ENCODE measurements at regions not wholly inside any gene's neighbourhood (a gene's known extent, or its start where the extent isn't known, plus 50 kb on each side); places are given as distances from the start of the nearest gene placed in this dataset.
A peak's percentile ranks its signal among the peaks of the same experiment; 100 is the strongest.

DNA sequence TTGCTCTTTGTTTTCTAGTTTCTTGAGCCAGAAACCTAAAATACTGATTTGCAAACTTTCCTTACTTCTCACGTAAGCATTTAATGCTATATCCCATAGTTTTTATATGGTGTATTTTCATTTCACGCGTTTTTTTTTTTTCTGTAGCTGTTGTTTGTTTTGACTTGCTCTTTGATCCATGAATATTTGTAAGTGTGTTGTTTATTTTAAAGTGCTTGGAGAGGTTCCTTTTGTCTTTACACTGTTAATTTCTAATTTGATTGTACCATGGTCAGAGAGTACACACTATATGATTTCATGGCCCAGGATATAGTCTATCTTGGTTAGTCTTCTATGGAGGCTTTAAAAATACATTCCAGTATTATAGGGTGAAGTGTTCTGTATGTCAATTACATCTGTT, 84.8 kb upstream of the RNF217 start:
- POLR2A ChIA-PET: no interaction called here
- H3K4me3 Mint-ChIP-seq: no peak overlapping the region
- no peak overlapping the region for H3K27ac Mint-ChIP-seq
- ATAC-seq (no peak), DNase-seq (no peak)
- no peaks in the 10 kb centered on the region for H3K9me3 Mint-ChIP-seq
- peaks cover 0 to 19% (median 9%) of the 10 kb centered on the region in 5 donors for H3K27me3 Mint-ChIP-seq
- H3K36me3 Mint-ChIP-seq: no peaks in the 10 kb centered on the region
- peaks cover 3 to 7% (median 5%) of the 10 kb centered on the region in 4 donors for H3K4me1 Mint-ChIP-seq

- no peaks in the 10 kb centered on the region for H3K36me3 Mint-ChIP-seq
- peaks cover 6 to 8% (median 7%) of the 10 kb centered on the region in 4 donors for H3K4me1 Mint-ChIP-seq
- H3K4me3 Mint-ChIP-seq: no peak overlapping the region
- peaks cover 0 to 21% (median 9%) of the 10 kb centered on the region in 5 donors for H3K27me3 Mint-ChIP-seq
- no peaks in the 10 kb centered on the region for H3K9me3 Mint-ChIP-seq
- H3K27ac Mint-ChIP-seq: no peak overlapping the region
- POLR2A ChIA-PET: no interaction called here
- DNase-seq: no peak
- no peak for ATAC-seq
These were observed 82.9 kb upstream of the RNF217 start for GRCh38 chr6:124879110-124879991.

DNA sequence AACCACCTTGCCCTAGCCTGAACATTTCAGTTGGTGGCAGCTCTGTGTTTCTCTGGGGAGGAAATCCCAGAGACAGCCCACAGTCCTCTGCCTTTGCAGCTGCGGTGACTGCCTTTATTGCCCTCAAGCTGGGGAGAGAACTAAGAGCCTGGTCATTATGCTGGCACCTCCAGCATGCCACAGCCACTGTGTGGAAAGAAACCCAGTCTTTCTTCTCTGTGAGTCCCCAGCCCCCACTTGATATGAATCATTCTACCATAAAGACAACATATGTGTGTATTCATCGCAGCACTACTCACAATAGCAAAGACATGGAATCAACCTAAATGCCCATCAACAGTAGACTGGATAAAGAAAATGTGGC, 82.3 kb upstream of the RNF217 start:
- ATAC-seq (no peak), DNase-seq (no peak)
- peaks cover 0 to 21% (median 9%) of the 10 kb centered on the region in 5 donors for H3K27me3 Mint-ChIP-seq
- no peak overlapping the region for H3K4me3 Mint-ChIP-seq
- H3K36me3 Mint-ChIP-seq: no peaks in the 10 kb centered on the region
- POLR2A ChIA-PET: no interaction called here
- H3K27ac Mint-ChIP-seq: no peak overlapping the region
- H3K9me3 Mint-ChIP-seq: no peaks in the 10 kb centered on the region
- peaks cover 6 to 8% (median 7%) of the 10 kb centered on the region in 4 donors for H3K4me1 Mint-ChIP-seq

GRCh38 chr6:124881898-124882578, 80.2 kb upstream of the RNF217 start:
- Mint-ChIP-seq H3K27ac (peak overlapping the region in 1 of 10 donors; percentile 79), H3K9me3 (no peaks in the 10 kb centered on the region), H3K27me3 (peaks cover 0 to 21% (median 6%) of the 10 kb centered on the region in 5 donors), H3K36me3 (no peaks in the 10 kb centered on the region), H3K4me3 (no peak overlapping the region), H3K4me1 (peaks cover 6 to 8% (median 7%) of the 10 kb centered on the region in 4 donors)
- POLR2A ChIA-PET: no interaction called here
- DNase-seq (no peak), ATAC-seq (no peak)

DNA sequence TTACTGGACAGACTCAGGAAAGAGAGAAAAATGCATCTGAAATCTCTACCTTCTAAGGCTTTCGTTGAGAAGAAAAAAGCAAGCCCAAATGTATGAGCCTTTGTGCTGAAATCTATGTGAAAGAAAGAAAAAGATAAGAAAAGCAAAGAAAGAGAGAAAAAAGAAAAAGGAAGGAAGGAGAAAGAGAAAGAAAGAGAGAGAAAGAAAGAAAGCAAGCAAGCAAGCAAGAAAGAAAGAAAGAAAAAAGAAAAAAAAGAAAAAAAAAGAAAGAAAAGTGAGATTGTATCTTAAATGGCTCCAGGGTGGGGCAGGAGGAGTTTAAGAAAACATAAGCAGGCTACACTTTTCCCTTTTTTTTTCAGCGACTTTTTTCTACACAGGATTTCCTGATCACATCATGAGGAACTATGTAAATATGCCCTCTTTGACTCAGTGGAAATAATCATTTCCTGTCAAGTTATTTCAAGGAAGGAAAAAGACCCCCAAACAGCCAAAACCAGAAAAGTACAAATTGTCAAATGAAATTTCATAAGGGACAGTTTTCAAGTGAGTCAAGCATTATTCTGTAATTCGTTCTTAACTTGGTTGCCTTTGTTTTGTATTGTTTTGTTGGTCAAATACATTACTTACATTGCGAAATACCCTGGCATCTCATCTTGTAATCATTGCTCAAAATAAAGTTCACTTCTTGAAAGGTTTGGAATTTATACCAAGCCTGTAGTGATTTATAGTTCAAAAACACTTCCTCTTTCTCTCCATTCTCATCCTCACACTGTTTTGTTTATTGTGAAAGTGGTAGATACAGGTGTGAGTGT, 79.5 kb upstream of the RNF217 start:
- H3K27ac Mint-ChIP-seq: peak overlapping the region in 1 of 10 donors; percentile 79
- ATAC-seq: no peak
- peaks cover 6 to 8% (median 7%) of the 10 kb centered on the region in 4 donors for H3K4me1 Mint-ChIP-seq
- DNase-seq: no peak
- H3K9me3 Mint-ChIP-seq: peaks cover 0 to 1% (median 0%) of the 10 kb centered on the region in 9 donors
- POLR2A ChIA-PET: no interaction called here
- H3K36me3 Mint-ChIP-seq: no peaks in the 10 kb centered on the region
- no peak overlapping the region for H3K4me3 Mint-ChIP-seq
- peaks cover 0 to 15% (median 6%) of the 10 kb centered on the region in 5 donors for H3K27me3 Mint-ChIP-seq

DNA sequence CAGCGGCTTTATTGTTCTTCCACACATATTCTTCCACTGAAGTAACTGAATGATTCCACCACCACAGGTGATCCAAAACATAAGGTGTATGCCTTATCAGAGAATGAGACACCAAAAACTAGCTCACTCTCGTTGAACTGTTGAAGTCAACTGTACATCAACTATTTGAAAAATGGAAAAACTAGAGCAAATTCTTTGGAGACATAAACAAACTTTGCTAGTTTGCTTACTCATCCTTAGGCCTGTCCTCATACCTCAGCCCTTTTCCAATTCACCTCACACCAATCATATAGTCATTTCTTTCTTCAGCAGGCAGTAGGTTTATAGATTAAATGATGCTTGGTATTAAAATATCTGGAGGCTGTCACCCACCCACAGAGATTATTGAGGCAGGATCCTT, 77.1 kb upstream of the RNF217 start:
- POLR2A ChIA-PET: no interaction called here
- Mint-ChIP-seq H3K9me3 (peaks cover 0 to 1% (median 0%) of the 10 kb centered on the region in 9 donors), H3K4me3 (no peak overlapping the region), H3K27ac (no peak overlapping the region), H3K4me1 (peaks cover 17 to 21% (median 19%) of the 10 kb centered on the region in 4 donors), H3K36me3 (no peaks in the 10 kb centered on the region), H3K27me3 (peaks cover 0 to 7% (median 2%) of the 10 kb centered on the region in 5 donors)
- no peak for DNase-seq
- no peak for ATAC-seq

GRCh38 chr6:124887872-124888580, 74.2 kb upstream of the RNF217 start:
- ATAC-seq: no peak
- H3K4me1 Mint-ChIP-seq: peaks cover 10 to 15% (median 12%) of the 10 kb centered on the region in 4 donors
- H3K27ac Mint-ChIP-seq: peak overlapping the region in 1 of 10 donors; percentile 26
- H3K4me3 Mint-ChIP-seq: no peak overlapping the region
- POLR2A ChIA-PET: no interaction called here
- H3K9me3 Mint-ChIP-seq: peaks cover 0 to 1% (median 0%) of the 10 kb centered on the region in 9 donors
- H3K36me3 Mint-ChIP-seq: no peaks in the 10 kb centered on the region
- no peaks in the 10 kb centered on the region for H3K27me3 Mint-ChIP-seq
- no peak for DNase-seq

DNA sequence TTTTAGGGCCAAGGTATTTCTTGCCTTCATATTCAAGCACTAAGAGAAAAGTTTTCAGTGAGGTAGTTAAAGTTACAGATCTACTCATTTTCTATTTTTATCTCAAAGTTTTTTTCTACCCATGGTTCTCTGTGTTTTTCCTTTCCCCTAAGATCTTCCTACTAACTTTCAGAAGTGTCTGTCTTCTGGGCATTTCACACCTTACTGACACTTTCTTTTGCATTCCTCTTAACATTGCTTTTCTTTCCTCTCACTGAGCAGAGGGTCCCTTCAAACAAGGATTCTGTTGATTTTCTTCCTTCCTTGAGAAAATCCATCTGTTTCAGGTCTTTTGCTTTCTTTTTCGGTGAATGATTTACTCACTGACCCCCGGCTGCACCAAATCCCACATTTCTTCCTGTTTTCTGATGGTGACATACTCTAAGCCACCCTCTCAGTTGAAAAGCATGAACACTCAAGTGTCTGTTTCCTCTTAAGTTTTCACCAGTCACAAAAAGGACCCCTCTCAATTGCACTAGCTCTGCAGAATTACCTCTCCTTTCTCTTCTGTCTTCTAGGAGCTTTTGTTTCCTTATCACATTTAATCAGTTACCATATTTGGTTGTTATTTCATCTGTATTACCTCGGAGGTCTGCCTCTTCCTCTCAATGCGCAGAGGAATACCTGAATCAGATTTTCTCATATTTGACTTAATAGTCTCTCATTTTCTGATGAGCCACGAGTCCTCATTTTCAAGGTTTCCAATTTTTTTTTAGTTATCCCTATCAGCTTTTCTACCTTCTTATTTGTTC, 73.5 kb upstream of the RNF217 start:
- no peaks in the 10 kb centered on the region for H3K27me3 Mint-ChIP-seq
- POLR2A ChIA-PET: no interaction called here
- ATAC-seq: no peak
- no peak for DNase-seq
- H3K27ac Mint-ChIP-seq: peak overlapping the region in 5 of 10 donors; percentile 4 to 47 (median 26)
- no peaks in the 10 kb centered on the region for H3K36me3 Mint-ChIP-seq
- peaks cover 0 to 1% (median 0%) of the 10 kb centered on the region in 9 donors for H3K9me3 Mint-ChIP-seq
- peak overlapping the region; percentile 12 to 75 (median 50) for H3K4me3 Mint-ChIP-seq
- H3K4me1 Mint-ChIP-seq: peaks cover 10 to 15% (median 12%) of the 10 kb centered on the region in 4 donors

GRCh38 chr6:124901084-124901483, 61.2 kb upstream of the RNF217 start:
- H3K36me3 Mint-ChIP-seq: no peaks in the 10 kb centered on the region
- H3K27ac Mint-ChIP-seq: no peak overlapping the region
- DNase-seq (no peak), ATAC-seq (no peak)
- H3K9me3 Mint-ChIP-seq: no peaks in the 10 kb centered on the region
- H3K4me1 Mint-ChIP-seq: no peaks in the 10 kb centered on the region
- no peak overlapping the region for H3K4me3 Mint-ChIP-seq
- POLR2A ChIA-PET: no interaction called here
- H3K27me3 Mint-ChIP-seq: peaks cover 0 to 2% (median 0%) of the 10 kb centered on the region in 5 donors

DNA sequence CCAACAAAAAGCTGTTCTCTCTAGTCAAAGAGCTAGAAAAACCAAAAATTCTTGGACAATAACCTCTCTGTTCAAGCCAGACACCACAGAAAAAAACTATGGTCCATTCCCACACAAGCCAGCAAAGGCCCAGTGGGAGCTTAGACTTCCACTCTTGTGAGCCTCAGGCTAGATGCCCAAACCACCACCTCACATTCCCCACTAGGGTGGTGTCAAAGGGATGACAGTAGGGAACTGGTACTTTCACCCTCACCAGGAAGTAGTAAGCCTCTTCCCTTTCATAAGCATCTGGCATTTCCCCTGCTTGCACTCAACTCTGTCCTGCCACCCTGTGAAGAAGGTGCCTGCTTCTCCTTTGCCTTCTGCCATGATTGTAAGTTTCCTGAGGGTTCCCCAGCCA, 58.4 kb upstream of the RNF217 start:
- Mint-ChIP-seq H3K4me3 (no peak overlapping the region), H3K27ac (no peak overlapping the region)

DNA sequence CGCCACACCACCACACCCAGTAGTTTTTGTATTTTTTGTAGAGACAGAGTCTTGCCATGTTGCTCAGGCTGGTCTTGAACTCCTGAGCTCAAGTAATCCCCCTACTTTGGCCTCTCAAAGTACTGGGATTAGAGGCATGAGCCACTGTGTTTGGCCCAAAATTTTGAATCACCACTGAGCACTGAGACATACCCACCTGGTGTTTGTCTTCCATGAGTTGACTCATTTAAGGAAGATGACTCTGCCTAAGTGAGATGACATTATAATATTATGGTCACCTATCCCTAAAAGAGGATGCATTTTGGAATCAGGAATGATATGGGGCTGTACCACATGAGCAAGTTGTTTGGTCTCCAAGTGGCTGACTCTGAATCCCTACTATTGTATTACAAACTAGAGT, 54.6 kb upstream of the RNF217 start:
- no peaks in the 10 kb centered on the region for H3K36me3 Mint-ChIP-seq
- no peak for ATAC-seq
- peaks cover 0 to 2% (median 0%) of the 10 kb centered on the region in 5 donors for H3K27me3 Mint-ChIP-seq
- H3K9me3 Mint-ChIP-seq: peaks cover 0 to 2% (median 0%) of the 10 kb centered on the region in 9 donors
- DNase-seq: no peak
- H3K4me3 Mint-ChIP-seq: no peak overlapping the region
- POLR2A ChIA-PET: no interaction called here
- no peak overlapping the region for H3K27ac Mint-ChIP-seq
- H3K4me1 Mint-ChIP-seq: no peaks in the 10 kb centered on the region

More for the DNA sequence above, 58.4 kb upstream of the RNF217 start:
- no peak for ATAC-seq
- Mint-ChIP-seq H3K27me3 (peaks cover 0 to 2% (median 0%) of the 10 kb centered on the region in 5 donors), H3K9me3 (no peaks in the 10 kb centered on the region), H3K36me3 (no peaks in the 10 kb centered on the region), H3K4me1 (no peaks in the 10 kb centered on the region)
- DNase-seq: no peak
- POLR2A ChIA-PET: no interaction called here
